ENCODE measurements at regions not wholly inside any gene's neighbourhood (a gene's known extent, or its start where the extent isn't known, plus 50 kb on each side); places are given as distances from the start of the nearest gene placed in this dataset.

DNA sequence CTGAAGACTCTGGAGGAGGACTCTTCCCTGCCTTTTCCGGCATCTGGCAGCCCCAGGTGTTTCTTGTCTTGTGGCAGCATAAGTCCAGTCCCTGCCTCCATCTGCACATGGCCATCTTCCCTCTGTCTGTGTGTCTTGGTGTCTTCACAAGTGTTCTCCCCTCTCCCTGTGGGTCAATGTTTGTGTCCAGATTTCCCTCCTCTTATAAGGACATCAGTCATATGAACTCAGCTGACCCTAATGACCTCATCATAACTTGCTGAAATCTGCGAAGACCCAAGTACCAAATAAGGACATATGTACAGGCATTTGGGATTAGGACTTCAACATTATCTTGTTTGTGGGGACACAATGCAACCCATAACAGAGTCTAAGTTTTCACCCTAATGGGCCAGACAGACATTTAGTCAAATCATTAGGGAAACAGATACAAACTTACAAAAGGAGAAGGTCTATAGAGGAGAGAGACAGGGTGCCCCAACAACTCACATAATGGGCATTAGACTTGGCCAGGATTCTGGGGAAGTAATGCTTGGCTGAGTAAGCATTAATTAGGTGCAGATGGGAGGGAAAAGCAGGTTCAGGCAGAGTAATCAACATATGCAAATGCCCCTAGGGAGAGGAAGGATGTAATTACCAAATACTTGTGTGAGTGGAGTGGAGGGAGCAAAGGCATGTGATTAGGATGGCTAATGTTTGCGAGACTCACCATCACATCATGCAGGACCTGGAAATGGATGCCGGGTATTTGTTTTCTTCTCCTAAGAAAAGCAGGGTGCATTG, 372.8 kb upstream of the TBL1XR1 start:
- TF ChIP-seq, protein P1, sequence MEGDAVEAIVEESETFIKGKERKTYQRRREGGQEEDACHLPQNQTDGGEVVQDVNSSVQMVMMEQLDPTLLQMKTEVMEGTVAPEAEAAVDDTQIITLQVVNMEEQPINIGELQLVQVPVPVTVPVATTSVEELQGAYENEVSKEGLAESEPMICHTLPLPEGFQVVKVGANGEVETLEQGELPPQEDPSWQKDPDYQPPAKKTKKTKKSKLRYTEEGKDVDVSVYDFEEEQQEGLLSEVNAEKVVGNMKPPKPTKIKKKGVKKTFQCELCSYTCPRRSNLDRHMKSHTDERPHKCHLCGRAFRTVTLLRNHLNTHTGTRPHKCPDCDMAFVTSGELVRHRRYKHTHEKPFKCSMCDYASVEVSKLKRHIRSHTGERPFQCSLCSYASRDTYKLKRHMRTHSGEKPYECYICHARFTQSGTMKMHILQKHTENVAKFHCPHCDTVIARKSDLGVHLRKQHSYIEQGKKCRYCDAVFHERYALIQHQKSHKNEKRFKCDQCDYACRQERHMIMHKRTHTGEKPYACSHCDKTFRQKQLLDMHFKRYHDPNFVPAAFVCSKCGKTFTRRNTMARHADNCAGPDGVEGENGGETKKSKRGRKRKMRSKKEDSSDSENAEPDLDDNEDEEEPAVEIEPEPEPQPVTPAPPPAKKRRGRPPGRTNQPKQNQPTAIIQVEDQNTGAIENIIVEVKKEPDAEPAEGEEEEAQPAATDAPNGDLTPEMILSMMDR (IDR thresholded peaks at IDR 0.05), result no peak
- TF ChIP-seq EP300 (IDR thresholded peaks at IDR 0.05) (no peak), POLR2A (IDR thresholded peaks at IDR 0.05) (no peak)
